Cerebellar cortex (tissue), 1 donor: ENCODE measurements at regions not wholly inside any gene's neighbourhood (a gene's known extent, or its start where the extent isn't known, plus 50 kb on each side); places are given as distances from the start of the nearest gene placed in this dataset.

Experiments
- DNase-seq: peaks from one replicate; pipeline ENCODE4 v3.0.0-alpha.2; 2015; ENCODE audit warnings: low spot score

DNA sequence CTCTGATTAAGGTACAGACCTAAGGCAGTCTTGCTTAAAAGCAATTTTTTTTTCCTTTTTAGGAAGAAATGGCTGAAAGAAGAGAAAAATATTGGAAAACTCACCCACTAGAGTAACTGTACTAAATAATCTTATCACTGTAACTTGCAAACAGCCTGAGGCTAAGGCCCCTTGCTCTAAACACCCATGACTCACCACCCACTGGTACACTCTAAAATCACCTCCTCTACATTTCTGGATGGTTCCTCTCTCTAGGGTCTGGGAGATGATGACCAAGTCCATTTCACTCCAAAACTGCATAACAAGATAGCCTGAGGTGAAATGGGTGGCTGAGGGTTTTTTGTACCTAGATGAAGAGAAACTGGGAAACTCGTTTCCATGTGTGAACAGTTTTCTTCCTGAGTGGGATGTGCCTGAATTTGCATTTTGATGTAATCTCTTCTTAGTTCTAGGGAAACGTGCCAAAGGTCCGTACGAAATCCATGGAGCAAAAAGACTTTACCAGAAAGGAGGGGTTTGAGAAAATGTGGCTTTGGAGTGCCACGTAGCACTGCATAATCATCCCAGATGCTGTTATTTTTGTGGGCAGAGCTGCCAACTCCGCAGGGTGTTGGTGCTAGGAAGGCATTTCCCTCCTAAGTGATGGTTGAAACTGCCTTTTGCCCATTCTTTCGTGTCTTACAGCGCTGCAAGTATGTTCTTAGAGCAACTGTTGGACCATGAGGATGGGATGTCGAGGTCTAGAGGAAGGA is 113.5 kb upstream of the C10orf90 start:
- DNase-seq, result no peak

DNA sequence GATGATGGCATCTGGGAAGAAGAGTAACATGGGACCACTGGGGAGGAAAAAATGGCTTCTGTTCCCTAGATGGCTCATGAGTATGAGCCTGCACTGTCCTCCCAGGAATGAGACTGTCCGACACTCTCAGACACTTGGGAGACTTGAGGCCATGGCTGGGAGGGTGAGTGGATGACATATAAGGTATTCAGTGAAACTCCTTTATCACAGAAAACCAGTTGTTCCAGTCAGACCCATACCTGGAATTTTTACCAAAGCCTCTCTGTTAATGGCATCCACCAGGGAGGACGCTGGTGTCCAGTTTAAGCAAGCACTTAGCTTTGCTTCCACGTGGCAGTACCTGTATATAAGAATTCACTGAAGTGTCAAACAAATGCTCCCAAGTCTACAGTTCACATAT is 116.7 kb upstream of the C10orf90 start:
- DNase-seq, result no peak

DNA sequence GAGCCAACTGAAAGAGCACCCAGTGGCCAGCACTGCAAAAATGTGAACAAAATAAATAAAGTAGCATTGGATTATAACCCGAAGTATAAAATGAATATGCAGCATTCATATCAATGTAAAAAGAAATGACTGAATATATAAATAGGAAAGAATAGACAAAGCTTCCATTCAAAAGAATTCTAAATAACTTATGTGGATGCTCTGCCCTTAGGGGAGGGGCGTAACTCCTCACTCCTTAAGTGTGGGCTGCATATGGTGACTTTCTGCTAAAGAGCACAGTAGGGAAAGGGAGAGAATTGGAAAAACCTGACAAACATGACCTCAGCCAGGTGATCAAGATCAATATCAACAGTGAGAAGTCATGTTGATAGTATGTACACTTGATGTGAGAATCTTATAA is 109.9 kb upstream of the DOCK1 start:
- no peak for DNase-seq

DNA sequence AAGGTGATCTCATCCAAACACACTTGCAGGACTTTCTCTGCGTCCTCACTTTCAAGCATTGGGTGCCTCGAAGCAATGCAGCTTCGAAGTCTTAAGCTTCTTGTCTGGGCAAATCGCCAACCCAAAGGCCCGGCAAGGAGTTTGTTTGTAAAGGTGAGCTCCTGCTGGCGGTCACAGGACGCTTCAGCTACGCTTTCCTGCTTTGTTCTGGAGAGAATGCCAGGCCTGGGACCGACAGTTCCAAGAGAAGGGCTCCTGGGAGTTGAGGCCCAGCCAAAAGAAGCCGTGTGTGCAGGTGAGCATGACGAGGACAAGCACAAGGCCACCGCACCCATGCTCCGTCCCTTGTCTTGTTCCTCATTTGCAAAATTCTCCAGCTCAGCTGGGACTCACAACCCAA is 106.6 kb upstream of the DOCK1 start:
- no peak for DNase-seq

DNA sequence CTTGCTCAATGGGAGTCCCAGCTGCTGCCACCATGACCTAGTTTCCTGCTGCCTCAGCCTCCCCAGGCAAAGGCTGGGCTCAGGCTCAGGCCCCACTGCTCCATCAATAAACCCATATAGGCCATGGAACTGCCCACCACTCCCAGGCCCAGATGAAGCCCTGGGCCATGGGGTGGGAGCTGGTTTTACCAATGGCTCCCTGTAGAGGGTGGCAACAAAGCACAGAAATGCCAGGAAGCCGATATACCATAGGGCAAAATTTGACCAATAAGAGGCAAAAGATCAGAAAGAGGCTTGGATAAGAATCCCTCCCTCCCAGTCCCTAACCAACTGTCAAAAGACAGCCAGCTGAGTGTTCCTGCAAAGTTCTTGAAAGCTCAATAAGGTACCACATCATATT is 101.8 kb upstream of the DOCK1 start:
- DNase-seq, result no peak

DNA sequence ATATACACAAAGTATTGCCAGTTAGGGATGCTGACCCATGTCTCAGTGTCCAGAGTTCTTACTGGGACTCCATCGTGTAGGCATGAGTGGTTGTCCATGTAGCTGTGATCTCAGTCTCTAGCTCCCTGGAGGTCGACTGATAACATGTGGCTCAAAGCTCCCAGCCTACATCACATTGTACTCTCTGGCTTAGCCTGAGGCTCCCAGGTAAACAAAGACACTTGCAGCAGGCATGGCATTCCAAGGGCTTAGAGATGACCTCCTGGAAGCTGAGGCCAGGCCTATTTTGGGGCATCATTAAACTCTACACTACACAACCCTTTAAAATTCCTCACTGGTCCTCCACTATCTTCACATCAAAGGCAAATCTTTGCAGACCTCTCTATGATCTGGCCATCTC is 100.8 kb upstream of the DOCK1 start:
- DNase-seq, result no peak

DNA sequence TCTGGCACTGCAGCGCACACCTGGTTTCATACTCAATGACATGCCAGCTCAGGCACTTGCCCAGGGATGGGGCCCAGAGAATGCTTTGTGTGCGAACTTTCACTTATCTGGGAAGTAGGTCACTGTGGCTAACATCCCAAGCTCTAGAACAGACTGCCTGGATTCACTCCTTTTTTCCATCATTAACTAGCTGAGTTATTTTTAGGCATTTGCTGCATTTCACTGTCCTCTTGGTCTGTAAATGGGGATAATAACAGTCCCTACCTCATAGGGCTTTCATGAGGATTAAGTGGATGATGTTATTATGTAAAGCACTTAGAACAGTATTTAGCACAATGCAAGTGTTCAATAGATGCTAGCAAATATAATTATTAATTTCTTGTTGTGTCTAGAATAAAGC is 98.7 kb upstream of the DOCK1 start:
- DNase-seq, result no peak

DNA sequence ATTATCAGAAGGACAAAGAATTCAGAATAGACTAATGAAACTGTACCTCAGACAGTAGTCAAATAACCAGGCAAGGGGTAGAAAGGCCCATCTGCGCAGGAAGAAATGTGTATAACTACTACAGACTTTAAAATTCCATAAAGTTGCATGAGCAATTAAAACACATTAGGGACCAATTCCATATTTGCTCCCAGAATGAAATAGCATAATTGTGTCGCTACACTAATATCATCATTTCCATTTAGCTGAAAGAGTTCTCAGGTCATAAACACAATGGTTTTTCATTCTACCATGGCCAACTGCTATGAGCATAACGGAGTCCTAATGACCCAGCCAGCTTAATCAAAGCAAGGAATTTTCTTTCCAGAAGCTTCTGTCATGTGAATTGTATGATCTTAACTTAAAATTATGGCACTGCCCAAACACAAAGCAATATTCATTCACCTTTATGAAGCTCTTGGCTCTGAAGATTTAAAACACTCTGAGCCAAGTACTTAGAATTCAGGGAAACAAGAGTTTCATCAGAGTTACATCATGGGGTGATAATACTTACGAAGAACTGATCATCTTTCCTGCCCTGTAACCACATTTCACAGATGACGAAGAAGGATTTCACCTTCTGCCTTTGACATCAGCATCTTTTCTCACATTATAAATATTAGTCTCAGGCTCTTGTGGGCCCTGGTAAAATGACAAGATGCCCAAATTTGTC is 98.1 kb upstream of the DOCK1 start:
- no peak for DNase-seq

DNA sequence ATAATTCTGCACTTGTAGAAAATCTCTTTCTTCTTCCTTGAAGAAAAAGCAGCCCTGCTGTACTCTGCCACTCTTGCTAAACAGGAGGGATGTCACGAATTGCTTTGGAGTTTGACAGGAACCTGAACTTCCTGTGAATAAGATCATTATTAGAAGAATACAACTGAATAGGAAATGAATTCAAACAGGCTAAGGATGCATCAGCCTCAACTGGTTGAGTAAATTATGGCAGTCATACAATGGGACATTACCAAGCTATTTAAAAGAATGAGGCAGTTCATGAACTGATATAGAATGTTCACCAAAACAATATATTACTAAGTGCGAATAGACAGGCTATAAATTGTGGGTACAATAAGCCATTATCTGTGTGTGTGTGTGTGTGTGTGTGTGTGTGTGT is 97.1 kb upstream of the DOCK1 start:
- no peak for DNase-seq

DNA sequence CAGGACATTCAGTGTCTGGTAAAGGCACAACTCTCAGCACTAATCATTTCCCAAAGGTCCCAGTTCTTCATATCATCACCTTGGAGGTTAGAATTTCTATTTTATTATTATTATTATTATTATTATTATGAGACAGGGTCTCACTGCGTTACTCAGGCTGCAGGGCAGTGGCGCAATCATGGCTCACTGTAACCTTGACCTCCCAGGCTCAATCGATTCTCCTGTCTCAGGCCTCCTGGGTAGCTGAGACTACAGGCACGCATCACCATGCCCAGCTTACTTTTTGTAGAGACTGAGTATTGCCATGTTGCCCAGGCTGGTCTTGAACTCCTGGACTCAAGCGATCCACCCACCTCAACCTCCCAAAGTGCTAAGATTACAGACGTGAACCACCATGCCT is 91.8 kb upstream of the DOCK1 start:
- no peak for DNase-seq

DNA sequence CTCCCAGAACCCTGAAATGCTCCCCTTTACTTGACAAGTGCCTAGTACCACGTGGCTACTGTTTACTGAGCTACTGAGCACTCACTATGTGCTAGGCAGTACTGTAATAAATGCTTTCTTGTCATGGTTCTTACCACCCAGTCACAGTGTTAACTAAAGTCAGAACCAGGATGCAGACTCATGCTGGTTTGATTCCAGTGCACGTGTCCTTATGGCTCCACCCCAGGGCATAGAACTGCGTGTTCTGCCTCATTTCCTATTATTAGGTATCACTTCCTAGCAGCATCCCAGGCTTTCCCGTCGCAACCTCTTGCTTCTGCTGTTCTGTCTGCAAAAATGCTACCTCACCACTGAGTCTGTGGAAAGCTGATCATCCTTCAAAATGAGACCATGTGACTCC is 71.7 kb upstream of the DOCK1 start:
- DNase-seq, result no peak

DNA sequence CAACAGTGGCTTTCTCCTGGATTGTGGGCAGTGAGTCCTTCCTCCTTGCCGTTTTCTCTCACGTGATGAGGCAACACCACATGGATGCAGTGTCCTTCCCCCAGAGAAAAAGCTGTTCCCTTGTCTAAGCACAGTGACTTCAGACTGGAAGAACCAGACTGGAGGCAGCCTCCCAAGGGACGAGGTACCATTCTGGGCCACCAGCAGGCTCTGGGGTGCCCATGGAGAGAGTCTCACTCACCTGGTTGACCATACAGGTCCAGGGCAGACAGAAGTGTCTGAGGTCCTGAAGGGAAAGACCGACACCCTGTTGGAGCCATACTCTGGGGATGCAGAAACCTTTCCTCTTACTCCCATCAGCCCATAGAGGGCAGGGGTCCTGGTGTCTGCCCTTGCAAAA is 69.2 kb upstream of the DOCK1 start:
- no peak for DNase-seq

DNA sequence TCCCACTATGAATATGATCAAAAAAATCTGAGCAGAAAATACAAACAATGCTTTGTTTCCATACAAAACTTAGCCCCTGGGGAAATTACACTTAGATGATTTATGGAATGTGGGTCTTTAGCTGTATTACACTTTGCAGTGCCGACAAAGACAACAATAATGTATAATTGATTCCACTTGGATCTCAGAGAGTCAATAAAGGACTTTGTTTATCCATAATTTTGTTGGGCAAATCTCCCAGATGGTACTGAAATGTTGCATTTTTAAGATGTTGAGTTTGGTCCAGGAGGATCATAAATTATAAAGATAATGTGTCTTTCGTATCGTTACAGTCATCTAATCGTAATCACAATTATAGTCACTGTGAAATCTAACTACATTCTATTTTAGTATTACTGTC is 66.9 kb upstream of the DOCK1 start:
- DNase-seq, result no peak

DNA sequence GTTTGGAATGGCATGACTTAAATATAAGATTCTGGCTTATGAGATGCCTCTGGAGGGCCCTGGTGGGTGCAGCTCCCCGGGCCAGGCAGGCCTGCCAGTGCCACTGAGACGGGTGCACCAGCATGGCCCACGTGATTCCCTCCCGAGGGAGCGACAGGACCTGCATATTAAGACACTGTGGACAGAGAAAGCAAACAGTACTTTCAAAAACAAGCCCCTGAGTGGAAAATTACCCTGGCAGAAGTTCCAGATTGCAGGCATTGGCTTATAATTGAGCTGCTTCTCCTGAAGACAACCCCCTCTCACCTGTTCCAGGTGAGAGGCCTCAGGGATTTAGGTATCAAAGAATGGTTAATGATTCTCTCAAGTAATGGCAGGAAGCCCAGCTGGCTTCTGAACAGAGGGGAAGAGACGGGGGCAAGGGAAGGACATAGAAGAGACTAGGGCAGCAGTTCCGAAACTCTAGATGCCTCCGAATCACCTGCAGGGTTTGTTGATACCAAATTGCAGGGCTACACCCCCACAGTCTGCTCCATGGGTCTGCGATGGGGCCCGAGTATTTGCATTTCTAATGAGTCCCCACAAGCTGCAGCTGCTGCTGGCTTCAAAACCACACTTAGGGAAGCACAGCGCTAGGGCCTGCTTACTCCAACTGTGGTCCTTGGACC is 66.0 kb upstream of the DOCK1 start:
- DNase-seq, result peak; percentile 28

DNA sequence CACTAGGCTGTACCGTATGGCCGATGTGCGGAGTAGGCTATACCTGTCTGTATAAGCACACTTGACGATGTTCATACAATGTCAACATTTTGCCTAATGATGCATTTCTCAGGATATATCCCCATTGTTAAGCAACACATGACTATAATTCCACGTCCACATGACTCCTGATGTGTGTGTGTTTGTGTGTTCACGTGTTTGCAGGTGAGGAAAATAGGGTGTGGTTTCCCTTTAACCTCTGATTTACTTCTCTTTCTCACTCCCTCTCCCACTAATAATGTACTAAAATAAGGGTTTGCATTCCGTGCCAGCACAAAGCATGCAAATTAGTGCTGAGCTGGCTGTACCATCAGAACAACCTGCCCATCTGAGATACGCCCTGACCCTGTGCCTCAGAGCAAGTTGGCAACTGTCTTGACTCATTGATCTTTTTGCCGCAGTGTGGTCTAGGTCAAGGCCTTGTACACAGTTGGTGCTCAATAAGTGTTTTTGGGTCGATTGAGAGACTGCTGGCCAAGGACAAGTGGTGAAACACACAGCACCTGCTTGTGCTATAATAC is 64.6 kb upstream of the DOCK1 start:
- DNase-seq, result no peak

DNA sequence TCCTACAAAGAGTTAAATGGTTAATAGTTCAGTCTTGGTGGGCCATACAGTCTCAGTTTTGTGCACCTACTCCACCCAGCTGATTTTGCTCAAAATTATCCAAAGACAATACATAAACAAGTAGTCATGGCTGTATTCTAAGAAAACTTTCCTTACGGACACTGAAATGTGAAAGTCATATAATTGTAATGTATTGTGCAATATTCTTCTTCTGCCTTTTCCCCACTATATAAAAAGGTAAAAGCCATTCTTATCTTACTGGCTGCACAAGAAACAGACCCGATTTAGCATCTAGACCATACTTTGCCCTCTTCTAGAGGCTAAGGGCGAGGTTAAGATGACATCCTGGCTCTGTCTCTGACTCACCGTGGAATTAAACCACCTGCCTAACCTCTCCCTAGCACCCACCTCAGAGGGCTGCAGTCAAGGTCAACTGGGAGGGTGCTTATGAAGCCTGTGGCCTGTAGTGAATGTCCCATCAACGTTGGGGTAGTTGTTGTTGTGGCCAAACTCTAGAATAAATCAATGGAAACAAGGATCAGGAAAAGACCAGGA is 63.8 kb upstream of the DOCK1 start:
- no peak for DNase-seq

DNA sequence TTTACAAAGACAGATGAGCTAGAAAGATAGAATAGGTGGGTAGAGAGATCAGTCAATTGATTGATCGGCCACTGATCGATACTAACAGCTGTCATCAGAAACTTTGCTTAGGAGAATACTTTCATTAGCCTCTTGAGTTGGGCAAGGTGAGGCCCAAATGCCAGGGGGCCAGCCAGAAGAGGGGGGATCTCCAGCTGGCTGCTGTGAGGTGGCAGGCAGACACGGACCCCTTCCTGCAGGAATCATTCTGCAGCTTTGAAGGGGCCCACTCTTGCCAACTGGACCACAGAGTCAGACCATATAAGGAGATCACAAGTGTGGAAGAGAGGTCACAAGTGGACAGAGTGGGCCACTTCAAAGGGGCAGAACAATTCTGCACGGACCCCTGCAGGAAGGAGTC is 62.9 kb upstream of the DOCK1 start:
- DNase-seq, result no peak

DNA sequence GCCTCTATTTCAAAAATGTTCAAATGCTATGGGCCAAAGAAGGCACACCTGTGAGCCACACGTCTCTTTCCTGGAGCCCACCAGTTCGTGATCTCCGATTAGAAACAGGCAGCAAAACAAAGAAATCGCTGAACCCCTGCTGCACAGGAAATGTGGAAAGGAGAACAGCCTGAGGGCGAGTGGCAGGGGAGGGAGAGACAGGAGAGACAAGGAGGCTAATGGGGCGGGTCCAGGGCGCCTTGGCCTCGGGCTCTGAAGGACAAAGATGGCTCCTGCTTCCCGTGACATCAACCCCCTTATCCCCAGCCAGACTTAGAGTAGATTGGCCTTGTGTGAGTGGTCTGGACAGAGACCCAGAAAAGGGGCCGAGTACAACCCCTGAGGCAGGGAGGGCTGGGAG is 62.4 kb upstream of the DOCK1 start:
- no peak for DNase-seq

DNA sequence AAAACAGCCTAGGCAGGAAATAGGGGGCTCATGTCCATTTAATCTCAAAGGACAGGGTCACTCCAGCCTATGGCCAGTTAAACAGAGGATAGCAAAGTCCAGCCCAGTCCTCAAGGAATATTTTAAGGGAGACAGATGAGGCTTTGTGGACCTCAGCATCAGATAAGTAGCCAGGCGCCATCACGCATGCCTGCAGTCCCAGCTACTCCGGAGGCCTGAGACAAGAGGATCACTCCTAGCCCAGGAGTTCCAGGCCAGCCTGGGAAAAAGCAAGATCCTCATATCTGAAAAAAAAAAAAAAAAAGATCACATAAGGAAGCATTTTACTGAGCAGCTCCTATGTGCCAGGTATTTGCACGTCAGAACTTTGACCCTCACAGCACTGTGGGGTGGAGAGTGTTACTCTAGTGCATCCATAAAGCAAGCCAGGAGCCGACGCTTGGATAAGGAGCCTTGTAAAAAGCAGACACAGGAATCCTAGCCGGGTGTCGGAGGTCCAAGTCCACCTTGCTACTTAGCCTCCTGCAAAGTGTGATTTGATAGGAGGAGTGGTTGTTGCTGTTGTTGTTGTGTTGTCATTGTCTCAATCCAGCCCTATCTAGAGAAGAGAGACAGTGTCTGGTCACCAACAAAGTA is 61.8 kb upstream of the DOCK1 start:
- DNase-seq, result no peak

DNA sequence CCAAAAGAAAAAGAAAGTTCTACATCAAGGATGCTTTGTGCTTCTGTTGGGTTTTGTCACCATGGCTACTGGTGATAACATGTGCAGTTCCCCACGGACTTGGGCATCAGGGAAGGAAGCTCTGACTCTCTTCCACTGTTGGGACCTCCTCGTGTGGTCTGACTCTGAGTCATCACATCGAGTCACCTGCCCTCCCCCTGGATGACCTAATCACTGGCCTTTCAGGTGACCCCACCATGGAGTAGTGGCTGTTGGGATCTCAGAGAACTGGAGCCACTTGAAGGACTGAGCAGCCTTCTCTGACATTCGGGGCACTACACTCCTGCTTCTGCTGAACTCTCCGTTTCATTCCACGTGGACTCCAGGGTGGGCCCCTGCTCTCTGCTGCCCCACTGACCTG is 60.8 kb upstream of the DOCK1 start:
- no peak for DNase-seq

DNA sequence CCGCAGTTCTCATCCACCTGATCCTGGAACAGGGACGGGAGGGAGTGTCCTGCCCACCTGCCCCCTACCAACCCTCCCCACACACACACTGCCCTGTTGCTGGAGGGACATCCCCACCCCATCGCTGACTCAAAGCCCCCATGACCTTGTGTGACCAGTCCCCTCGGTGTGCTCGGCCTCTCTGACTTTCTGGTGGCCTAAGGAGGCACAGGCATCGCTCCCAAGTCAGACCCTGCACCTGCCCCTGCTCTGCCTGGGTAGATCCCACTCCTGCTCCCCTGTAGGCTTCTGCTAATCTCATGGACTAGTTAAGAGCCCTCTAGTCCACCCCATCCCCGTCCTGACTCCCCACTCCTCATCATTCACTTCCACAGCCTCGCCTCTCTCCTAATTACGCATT is 58.8 kb upstream of the DOCK1 start:
- DNase-seq, result no peak

DNA sequence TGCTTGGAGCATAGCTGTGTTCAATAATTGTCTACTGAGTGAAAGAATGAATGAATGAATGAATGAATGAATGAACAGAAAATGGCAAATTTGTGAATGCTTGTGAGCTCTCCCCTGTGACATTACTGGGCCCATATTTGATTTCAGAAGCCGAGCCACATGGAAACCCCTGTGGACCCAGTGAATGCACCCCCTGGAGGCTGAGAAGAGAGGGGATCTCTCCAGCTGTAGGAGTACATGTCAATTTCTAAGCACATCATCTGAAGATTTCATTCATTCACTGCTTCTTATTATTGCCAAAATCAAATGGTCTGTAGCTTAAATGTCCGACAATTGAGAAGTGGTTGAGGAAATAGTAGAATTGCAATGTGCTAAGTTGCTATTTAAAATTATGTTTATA is 58.3 kb upstream of the DOCK1 start:
- DNase-seq, result no peak
